H1 (cell line): ENCODE measurements at regions not wholly inside any gene's neighbourhood (a gene's known extent, or its start where the extent isn't known, plus 50 kb on each side); places are given as distances from the start of the nearest gene placed in this dataset.

ENCODE experiments used
- RFX5 ChIP-seq: IDR thresholded peaks from 2 replicates; pipeline ENCODE4 v1.6.1; 2011; ENCODE audit warnings: low read depth, low read length, improper control_type of control experiment, borderline replicate concordance

DNA sequence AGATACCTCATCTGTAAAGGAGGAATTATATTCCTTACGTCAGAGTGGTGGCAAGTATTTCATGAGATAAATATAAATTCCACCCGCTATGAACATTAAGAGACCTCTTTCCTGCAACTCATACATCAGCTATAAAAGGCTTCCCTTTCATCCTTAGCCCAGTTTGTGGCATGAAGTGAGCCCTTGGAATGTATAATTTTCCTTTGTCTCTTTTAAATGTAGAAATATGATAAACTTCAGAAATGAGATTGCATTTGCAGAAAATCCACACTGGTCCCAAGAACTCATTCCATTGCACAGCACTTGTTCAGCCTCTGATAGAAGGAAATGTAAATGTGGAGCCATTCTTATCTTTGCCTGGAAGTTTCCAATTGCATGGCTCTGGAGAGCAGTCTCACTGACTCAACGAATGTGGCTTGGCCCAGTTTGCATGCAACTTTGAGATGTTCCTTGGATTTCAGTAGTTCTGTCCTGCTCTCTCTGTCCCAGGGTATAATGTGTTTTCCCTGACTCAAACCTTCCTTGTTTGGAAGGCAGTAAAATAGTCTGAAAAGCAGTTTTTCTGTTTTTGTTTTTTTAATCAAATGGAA is 746.4 kb downstream of the CDH11 start (continued):
- no peak for TF ChIP-seq RFX5
- TF ChIP-seq, all 59 proteins: peak for 0
